ENCODE measurements at regions not wholly inside any gene's neighbourhood (a gene's known extent, or its start where the extent isn't known, plus 50 kb on each side); places are given as distances from the start of the nearest gene placed in this dataset.

DNA sequence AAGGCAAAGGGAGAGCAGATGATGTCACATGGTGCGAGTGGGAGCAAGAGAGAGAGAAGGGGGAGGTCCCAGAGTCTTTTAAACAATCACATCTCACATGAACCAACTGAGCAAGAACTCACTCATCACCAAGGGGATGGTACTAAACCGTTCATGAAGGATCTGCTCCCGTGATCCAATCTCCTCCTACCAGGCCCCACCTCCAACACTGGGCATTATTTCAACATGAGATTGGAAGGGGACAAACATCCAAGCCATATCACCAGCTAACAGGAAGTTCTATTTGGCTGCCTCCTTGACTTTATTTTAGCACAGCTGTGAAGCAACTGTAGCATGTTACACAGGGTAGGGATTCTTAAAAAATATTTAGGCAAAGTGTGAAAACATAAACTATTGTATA is 102.5 kb downstream of the DDIT4L start:
- H3K4me3 ChIP-seq (ENCODE audit: low read length), result no peak overlapping the region
- TF ChIP-seq, protein P1, sequence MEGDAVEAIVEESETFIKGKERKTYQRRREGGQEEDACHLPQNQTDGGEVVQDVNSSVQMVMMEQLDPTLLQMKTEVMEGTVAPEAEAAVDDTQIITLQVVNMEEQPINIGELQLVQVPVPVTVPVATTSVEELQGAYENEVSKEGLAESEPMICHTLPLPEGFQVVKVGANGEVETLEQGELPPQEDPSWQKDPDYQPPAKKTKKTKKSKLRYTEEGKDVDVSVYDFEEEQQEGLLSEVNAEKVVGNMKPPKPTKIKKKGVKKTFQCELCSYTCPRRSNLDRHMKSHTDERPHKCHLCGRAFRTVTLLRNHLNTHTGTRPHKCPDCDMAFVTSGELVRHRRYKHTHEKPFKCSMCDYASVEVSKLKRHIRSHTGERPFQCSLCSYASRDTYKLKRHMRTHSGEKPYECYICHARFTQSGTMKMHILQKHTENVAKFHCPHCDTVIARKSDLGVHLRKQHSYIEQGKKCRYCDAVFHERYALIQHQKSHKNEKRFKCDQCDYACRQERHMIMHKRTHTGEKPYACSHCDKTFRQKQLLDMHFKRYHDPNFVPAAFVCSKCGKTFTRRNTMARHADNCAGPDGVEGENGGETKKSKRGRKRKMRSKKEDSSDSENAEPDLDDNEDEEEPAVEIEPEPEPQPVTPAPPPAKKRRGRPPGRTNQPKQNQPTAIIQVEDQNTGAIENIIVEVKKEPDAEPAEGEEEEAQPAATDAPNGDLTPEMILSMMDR (IDR thresholded peaks at IDR 0.05; ENCODE audit: insufficient read depth, low read depth, low read length, missing control alignments), result no peak
- DNase-seq (ENCODE audit: low read depth), result no peak

DNA sequence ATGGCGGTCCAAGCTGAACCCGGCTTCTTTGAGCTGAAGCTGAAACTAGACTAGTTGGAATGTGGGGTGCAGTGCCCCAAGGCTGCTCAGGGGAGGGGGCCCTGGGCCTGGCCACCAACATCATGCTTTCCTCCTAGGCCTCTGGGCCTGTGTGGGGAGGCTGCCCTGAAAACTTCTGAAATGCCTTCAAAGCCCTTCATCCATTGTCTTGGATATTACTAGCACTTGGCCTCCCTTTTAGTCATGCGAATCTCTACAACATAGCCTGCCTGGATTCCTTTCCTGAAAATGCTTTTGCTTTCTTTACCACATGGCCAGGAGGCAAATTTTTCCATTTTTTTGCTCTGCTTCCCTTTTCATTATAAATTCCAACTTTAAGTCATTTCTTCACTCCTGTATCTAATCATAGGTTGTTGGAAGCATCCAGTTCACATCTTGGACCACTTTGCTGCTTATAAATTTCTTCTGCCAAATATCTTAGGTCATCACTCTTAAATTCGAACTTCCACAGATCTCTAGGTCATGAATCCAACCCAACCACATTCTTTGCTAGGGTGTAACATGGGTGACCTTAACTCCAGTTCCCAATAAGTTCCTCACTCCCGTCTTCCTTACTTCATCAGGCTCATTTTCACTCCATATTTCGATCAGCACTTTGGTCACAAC is 103.4 kb downstream of the DDIT4L start:
- H3K4me3 ChIP-seq (ENCODE audit: low read length), result no peak overlapping the region
- TF ChIP-seq, protein P1 (IDR thresholded peaks at IDR 0.05; ENCODE audit: insufficient read depth, low read depth, low read length, missing control alignments), result no peak
- DNase-seq (ENCODE audit: low read depth), result peak; percentile 45

DNA sequence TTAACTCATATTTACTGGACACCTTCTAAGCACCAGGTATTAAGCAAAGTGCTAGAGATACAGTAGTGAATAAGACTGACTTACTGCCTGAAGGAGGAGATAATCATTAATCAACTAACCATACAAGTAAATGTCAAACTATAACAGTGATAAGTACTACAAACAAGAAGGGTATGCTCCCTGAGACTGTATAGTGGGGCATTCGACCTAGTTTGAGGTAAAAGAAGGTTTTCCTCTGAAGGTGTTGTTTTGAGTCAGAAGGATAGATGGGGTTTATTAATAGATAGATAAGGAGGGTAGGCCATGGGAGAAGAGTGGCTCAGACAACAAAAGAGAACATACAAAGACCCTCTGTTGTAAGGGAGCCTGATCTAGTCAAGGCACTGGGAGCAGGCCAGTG is 105.4 kb downstream of the DDIT4L start:
- H3K4me3 ChIP-seq (ENCODE audit: low read length), result no peak overlapping the region
- TF ChIP-seq, protein P1 (IDR thresholded peaks at IDR 0.05; ENCODE audit: insufficient read depth, low read depth, low read length, missing control alignments), result no peak
- no peak for DNase-seq (ENCODE audit: low read depth)

DNA sequence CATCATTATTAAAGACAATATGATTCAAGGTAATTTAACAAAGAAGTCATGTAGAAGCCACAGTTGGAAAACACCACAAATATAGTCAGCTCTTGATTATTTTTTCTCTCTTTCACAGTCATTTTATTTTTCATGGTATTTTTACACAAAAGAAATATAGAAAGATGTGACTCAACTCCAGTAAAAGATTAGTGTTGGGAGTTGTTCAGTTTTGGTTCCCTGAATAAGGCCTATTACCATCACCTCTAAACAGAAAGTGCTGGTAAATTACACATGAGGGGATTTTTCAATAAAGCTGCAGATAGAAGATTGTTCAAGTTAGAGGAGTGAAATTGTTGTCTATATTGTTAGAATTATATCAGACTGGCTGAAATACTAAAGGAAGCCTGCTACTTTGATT is 107.0 kb downstream of the DDIT4L start:
- DNase-seq (ENCODE audit: low read depth), result no peak
- no peak overlapping the region for H3K4me3 ChIP-seq (ENCODE audit: low read length)
- TF ChIP-seq, protein P1 (IDR thresholded peaks at IDR 0.05; ENCODE audit: insufficient read depth, low read depth, low read length, missing control alignments), result no peak

DNA sequence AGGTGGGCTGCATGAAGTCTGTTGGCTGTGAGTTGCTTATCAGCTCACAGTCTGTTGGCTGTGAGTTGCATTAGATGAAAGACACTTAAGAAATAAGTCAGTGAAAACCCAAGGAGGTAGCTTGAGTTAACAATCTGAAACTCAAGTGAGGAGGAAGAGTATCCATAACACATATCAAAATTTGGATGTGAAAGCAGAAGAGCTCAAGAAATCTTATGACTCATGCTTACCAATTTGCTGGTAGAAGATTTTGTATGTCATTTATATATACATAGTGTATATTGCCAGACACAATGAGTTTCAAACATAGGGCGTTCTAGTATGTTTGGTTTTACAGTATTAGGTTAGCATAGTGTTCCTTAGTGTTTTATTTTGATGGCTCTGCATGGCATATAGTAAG is 107.4 kb downstream of the DDIT4L start:
- no peak overlapping the region for H3K4me3 ChIP-seq (ENCODE audit: low read length)
- DNase-seq (ENCODE audit: low read depth), result no peak
- TF ChIP-seq, protein P1 (IDR thresholded peaks at IDR 0.05; ENCODE audit: insufficient read depth, low read depth, low read length, missing control alignments), result no peak

DNA sequence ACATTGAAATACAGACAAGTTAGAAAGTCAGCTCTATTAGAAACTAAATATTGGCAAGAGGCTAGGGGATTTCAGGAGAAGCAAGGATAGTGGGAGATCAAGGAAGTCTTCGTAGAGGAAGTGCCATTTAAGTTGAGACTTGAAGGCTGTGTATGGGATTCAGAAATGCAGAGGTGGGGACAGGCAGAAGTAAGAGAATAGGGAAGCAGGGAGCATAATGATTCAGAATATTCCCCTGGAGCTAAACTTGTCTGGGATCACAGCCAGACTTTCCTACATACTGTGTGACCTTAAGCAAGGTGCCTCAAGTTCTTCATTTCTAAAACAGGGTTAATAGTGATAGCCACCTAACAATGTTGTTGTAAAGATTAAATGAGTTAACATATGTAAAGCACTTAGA is 108.8 kb downstream of the DDIT4L start:
- peak; percentile 89 for DNase-seq (ENCODE audit: low read depth)
- H3K4me3 ChIP-seq (ENCODE audit: low read length), result no peak overlapping the region
- TF ChIP-seq, protein P1 (IDR thresholded peaks at IDR 0.05; ENCODE audit: insufficient read depth, low read depth, low read length, missing control alignments), result no peak

DNA sequence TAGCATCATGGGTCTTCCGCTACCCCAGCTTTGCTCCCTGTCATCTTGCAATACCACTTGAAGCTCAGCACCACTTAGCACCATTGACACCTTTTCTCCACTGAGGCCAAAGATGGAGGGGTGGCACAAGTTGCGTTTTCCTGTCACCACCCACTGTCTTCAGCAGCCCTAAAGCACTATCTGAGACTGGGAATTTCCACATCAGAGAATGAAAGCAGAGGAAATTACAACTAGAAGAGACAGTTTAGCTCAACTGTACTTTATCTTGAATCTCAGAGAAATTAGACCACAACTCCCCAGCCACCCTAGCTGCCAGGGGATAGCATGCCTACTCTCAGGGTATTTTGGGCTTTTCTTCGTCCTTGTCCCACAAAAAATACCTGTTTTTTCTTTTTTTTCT is 111.0 kb downstream of the DDIT4L start:
- TF ChIP-seq, protein P1 (IDR thresholded peaks at IDR 0.05; ENCODE audit: insufficient read depth, low read depth, low read length, missing control alignments), result no peak
- DNase-seq (ENCODE audit: low read depth), result no peak
- H3K4me3 ChIP-seq (ENCODE audit: low read length), result no peak overlapping the region
